ENCODE measurements at regions not wholly inside any gene's neighbourhood (a gene's known extent, or its start where the extent isn't known, plus 50 kb on each side); places are given as distances from the start of the nearest gene placed in this dataset.

DNA sequence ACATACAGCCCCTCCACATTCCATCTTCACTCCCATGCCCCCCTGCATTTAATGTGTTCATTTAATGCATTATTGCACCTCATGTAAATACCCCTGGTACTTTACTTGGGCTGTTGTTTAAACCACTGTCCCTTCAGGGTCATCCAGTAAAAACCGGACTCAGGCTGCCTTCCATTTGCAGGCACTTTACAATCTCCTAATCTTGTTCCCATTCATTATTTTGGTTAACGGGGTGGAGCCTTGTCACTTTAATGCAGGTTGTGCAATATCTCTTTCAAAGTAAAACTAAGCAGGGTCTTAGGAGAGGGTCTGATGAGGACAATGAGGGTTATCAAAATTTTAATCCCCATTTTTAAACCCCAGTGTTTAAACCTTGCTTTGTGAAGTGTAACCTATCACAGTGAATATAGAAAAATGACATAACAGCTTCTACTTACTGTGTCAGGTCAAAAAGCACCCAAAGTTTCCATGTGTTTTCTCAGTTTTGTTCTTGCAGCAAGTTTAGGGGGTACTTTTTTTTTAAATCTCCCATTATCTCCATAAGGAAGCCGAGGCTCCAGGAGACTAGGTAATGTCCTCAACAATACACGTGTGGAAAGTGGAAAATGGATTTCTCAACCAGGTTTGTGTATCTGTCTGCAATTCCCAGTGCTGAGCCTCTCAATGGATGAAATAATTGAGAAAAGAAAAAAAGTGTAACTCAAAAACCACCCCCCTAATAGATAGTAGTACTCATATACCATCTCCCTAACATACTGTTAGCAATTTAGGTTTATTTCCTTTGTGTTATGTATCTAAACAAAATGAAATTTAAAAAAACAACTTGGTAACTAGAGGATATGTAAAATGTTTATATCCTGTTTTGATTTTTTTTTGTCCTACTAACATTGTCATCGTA is 54.2 kb upstream of the SPRY4 start:
- no peak for DNase-seq

DNA sequence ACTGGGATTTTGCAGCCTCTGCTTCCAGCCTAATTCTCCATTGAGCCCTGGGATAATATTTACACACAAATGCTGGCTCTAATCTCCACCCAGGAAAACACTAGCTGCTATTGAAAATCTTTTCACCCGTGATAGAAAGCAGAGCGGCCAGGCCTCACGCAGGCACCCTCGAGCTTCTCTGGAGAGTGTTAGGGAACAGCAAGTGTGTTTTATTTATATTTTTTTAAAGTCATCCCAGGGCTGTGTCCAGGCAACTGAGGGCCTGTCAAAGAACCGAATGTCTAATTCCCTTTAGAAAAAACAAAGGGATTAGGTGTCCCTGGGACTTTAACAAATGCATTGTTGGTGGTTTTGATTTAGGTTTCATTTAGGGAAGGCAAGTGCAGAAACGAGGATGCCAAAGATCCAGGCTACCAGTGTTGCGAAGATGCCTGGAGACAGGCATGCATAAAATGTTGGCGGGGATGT is 51.2 kb upstream of the SPRY4 start:
- no peak for DNase-seq

Measured in muscle of arm (tissue), 1 donor.